ENCODE measurements at regions not wholly inside any gene's neighbourhood (a gene's known extent, or its start where the extent isn't known, plus 50 kb on each side); places are given as distances from the start of the nearest gene placed in this dataset.

DNA sequence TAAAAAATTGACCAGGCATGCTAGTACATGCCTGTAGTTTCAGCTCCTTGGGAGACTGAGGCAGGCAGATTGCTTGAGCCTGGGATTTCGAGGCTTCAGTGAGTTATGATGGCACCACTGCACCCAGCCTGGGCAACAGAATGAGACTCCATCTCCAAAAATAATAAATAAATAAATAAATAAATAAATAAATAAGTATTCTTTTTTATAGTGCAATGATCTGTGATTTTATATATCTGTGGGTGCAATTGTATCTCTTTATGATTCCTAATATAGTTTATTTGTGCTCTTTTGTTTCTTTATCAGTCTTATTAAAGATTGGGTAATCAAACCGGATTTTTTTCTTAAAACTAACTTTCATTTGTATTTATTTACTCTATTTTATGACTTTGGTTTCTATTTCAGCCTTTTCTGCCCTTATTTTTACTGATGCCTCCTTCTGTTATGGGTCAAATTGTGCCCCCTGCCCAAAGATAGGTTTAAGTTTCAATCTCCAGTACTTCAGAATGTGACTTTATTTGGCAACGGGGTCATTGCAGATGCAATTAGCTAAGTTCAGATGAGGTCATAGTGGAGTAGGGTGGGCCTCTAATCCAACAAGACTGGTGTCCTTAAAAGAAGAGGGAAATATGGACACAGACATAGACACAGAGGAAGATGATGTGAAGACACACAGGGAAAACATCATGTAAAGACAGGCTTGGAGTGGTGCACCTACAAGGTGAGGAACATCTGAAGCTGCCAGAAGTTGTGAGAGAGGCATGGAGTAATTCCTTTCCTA is 74.9 kb upstream of the CDC42BPA start:
- TF ChIP-seq, protein P1, sequence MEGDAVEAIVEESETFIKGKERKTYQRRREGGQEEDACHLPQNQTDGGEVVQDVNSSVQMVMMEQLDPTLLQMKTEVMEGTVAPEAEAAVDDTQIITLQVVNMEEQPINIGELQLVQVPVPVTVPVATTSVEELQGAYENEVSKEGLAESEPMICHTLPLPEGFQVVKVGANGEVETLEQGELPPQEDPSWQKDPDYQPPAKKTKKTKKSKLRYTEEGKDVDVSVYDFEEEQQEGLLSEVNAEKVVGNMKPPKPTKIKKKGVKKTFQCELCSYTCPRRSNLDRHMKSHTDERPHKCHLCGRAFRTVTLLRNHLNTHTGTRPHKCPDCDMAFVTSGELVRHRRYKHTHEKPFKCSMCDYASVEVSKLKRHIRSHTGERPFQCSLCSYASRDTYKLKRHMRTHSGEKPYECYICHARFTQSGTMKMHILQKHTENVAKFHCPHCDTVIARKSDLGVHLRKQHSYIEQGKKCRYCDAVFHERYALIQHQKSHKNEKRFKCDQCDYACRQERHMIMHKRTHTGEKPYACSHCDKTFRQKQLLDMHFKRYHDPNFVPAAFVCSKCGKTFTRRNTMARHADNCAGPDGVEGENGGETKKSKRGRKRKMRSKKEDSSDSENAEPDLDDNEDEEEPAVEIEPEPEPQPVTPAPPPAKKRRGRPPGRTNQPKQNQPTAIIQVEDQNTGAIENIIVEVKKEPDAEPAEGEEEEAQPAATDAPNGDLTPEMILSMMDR (IDR thresholded peaks at IDR 0.05; ENCODE audit: low read depth, low read length, missing control alignments): no peak
- in situ Hi-C loops (cut with HindIII; ENCODE audit: low sequenced_read_pairs): no loop called here
- no peak overlapping the region for H3K4me3 ChIP-seq (ENCODE audit: low read depth, low read length)
- DNase-seq (ENCODE audit: low read depth): no peak

DNA sequence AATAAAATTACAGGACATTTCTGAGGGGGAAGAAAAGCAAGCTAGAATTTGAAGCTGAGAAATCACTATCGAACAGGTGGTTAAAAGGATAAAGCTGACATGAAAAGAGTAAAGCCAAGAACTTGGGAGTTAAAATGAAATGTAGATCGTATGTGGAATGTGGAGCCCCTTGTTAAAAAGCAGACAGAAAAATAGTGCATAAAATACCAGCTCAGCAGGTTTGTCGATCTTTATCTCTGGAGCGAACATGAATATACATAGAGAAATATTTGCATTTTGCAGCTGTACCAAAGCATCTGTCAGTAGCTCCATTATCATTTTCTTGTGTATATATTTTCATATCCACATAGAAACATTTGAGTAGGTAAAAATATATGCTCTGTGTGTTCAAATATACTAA is 73.6 kb upstream of the CDC42BPA start:
- no peak overlapping the region for H3K4me3 ChIP-seq (ENCODE audit: low read depth, low read length)
- TF ChIP-seq, protein P1 (IDR thresholded peaks at IDR 0.05; ENCODE audit: low read depth, low read length, missing control alignments): no peak
- in situ Hi-C loops (cut with HindIII; ENCODE audit: low sequenced_read_pairs): no loop called here
- no peak for DNase-seq (ENCODE audit: low read depth)

DNA sequence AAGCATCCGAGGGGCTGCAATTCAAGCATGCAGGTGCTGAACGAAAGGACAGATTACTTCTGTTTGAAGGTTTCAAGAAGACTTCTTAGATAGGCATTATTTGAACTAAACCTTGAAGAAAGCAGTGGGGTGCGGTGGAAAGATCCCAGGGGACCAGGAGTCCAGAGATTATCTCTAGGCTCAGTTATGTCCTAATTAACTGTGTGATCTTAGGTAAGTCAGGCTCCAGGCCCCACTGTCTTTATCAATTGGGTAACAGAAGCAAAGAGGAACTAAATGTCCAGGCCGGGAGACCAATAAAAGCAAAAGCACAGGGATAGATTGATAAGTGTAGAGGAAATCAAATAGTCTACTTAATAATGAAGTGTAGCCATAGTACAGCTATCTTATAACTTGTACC is 72.9 kb upstream of the CDC42BPA start:
- TF ChIP-seq, protein P1 (IDR thresholded peaks at IDR 0.05; ENCODE audit: low read depth, low read length, missing control alignments): no peak
- H3K4me3 ChIP-seq (ENCODE audit: low read depth, low read length): no peak overlapping the region
- in situ Hi-C loops (cut with HindIII; ENCODE audit: low sequenced_read_pairs): no loop called here
- DNase-seq (ENCODE audit: low read depth): no peak

DNA sequence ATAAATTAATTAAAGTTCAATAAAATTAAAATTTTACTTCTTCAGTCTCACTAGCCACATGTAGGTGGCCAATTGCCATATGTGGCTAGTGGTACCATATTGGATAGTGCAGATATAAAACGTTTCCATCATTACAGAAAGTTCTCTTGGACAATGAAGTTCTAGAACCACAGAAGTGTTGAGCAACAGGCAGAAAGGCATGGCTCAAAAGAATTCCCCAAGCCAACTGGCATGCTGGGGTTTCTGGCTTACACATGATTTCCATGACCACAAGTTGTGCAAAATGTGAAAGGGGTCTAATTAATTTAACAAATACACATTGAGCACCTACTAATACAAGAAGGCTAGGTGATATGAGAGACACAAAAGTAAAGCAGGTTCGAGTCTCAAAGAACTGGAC is 72.2 kb upstream of the CDC42BPA start:
- TF ChIP-seq, protein P1 (IDR thresholded peaks at IDR 0.05; ENCODE audit: low read depth, low read length, missing control alignments): no peak
- no peak for DNase-seq (ENCODE audit: low read depth)
- in situ Hi-C loops (cut with HindIII; ENCODE audit: low sequenced_read_pairs): no loop called here

DNA sequence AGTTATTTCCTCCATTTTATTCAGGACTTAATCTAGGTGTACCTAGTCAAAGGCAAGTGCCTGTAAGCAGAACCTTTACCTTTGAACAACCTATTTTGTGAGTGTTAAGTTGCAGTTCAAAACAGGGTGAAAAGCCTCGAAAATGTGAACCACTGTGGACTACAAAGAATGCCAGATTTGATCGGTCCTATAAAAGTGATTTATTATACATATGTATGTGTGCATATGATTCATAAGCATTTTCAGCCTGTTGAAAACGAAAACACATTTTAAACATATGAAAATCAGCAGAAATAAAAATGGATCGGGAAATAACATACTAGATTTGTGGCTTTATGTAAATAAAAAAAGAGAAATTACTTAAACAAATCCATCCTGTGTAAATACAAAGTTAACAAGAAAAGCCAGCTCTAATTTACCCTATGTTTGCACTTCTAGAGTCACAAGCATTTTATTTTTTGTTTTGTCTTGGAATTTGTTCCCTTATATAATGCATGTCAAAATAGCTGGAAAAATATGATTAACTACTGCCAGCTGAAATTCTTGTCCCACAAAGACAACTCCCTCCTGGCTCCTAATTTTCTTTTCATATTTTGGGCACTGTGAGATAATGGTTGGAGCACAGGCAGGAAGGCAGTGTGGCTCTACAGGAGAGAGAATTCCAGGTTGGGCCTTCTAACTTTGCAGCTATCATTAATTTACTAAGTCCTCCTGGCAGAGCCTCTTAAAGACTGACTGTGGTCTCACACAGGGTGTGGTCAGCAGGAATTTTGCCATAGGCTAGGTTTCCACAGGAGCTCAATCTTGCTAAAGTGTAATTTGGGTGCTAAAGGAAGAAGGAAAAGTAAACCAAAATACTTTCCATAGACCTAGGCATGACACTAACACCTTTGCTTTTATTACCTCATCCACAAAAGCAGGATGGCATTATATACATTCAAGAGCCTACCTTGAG is 70.2 kb upstream of the CDC42BPA start:
- TF ChIP-seq, protein P1 (IDR thresholded peaks at IDR 0.05; ENCODE audit: low read depth, low read length, missing control alignments): no peak
- DNase-seq (ENCODE audit: low read depth): no peak
- in situ Hi-C loops (cut with HindIII; ENCODE audit: low sequenced_read_pairs): no loop called here
- no peak overlapping the region for H3K4me3 ChIP-seq (ENCODE audit: low read depth, low read length)

More for the DNA sequence above, 72.2 kb upstream of the CDC42BPA start:
- no peak overlapping the region for H3K4me3 ChIP-seq (ENCODE audit: low read depth, low read length)

DNA sequence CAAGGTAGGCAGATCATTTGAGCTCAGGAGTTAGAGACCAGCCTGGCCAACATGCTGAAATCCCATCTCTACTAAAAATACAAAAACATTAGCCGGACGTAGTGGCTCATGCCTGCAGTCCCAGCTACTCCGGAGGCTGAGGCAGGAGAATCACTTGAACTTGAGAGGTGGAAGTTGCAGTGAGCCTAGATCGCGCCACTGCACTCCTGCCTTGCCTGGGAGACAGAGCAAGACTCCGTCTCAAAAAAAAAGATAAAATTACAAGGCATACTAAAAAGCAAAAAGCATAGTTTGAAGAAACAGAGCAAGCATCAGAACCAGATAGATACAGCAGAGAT is 61.2 kb upstream of the CDC42BPA start:
- in situ Hi-C loops (cut with HindIII; ENCODE audit: low sequenced_read_pairs): no loop called here
- H3K4me3 ChIP-seq (ENCODE audit: low read depth, low read length): no peak overlapping the region
- no peak for DNase-seq (ENCODE audit: low read depth)
- TF ChIP-seq, protein P1 (IDR thresholded peaks at IDR 0.05; ENCODE audit: low read depth, low read length, missing control alignments): no peak

All from astrocyte of the cerebellum (primary cell).